ENCODE measurements at regions not wholly inside any gene's neighbourhood (a gene's known extent, or its start where the extent isn't known, plus 50 kb on each side); places are given as distances from the start of the nearest gene placed in this dataset.
A peak's percentile ranks its signal among the peaks of the same experiment; 100 is the strongest.

DNA sequence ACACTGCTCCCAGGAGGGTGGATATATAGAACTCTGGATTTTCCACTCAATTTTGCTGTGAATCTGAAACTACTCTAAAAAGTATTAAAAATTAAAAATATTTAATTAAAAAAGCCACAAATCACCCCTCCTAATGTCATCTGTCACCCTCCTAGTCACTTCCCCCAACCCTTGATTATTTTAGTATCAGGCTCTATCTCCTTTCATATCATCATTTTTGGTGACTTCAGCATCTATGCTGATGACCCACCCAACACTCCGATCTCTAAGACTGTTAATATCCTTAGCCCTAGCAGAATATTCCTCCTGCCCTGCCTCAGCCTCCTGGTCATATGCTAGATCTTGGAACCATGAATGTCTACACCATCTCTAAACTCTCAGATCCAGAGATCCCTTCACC, 128.3 kb upstream of the SLC1A4 start:
- DNase-seq: no peak
- WGBS, 2 donors: 85 to 95% methylated on average over 1 of the region's 1 CpG
- peaks cover 0 to 54% (median 48%) of the 10 kb centered on the region in 4 donors for H3K4me1 ChIP-seq
- intact Hi-C loops (cut with DNase I): no loop called here
- no peak for TF ChIP-seq POLR2A (IDR thresholded peaks at IDR 0.05)
- no peaks in the 10 kb centered on the region for H3K9me3 ChIP-seq
- peak overlapping the region; percentile 91 to 97 (median 96) for H3K27ac ChIP-seq
- no peaks in the 10 kb centered on the region for H3K27me3 ChIP-seq
- H3K4me3 ChIP-seq: no peak overlapping the region
- H3K36me3 ChIP-seq: no peaks in the 10 kb centered on the region

GRCh38 chr2:64861452-64862397, 127.5 kb upstream of the SLC1A4 start:
- Histone ChIP-seq H3K9me3 (no peaks in the 10 kb centered on the region), H3K4me1 (peaks cover 0 to 54% (median 47%) of the 10 kb centered on the region in 4 donors), H3K4me3 (no peak overlapping the region), H3K27ac (peak overlapping the region; percentile 91 to 97 (median 96)), H3K36me3 (no peaks in the 10 kb centered on the region), H3K27me3 (no peaks in the 10 kb centered on the region)
- DNase-seq: no peak
- TF ChIP-seq POLR2AphosphoS5 (IDR thresholded peaks at IDR 0.05) (no peak), POLR2A (IDR thresholded peaks at IDR 0.05) (no peak)
- 70 to 73% methylated on average over 7 of the region's 7 CpGs for WGBS, 2 donors
- intact Hi-C loops (cut with DNase I): no loop called here

GRCh38 chr2:64862623-64863022, 126.6 kb upstream of the SLC1A4 start:
- DNase-seq: no peak
- Histone ChIP-seq H3K27ac (no peak overlapping the region), H3K9me3 (no peaks in the 10 kb centered on the region), H3K4me3 (no peak overlapping the region), H3K4me1 (peaks cover 0 to 46% (median 41%) of the 10 kb centered on the region in 4 donors), H3K27me3 (no peaks in the 10 kb centered on the region), H3K36me3 (no peaks in the 10 kb centered on the region)
- TF ChIP-seq POLR2A (IDR thresholded peaks at IDR 0.05) (no peak), EP300 (IDR thresholded peaks at IDR 0.05) (no peak), CTCF (IDR thresholded peaks at IDR 0.05) (no peak), POLR2AphosphoS5 (IDR thresholded peaks at IDR 0.05) (no peak)
- 70 to 76% methylated on average over 1 of the region's 1 CpG for WGBS, 2 donors
- intact Hi-C loops (cut with DNase I): no loop called here

- H3K4me3 ChIP-seq: no peak overlapping the region
- H3K4me1 ChIP-seq: peaks cover 0 to 40% (median 34%) of the 10 kb centered on the region in 4 donors
- TF ChIP-seq EP300 (IDR thresholded peaks at IDR 0.05) (no peak), POLR2AphosphoS5 (IDR thresholded peaks at IDR 0.05) (no peak), CTCF (IDR thresholded peaks at IDR 0.05) (no peak)
- intact Hi-C loops (cut with DNase I): no loop called here
- no peaks in the 10 kb centered on the region for H3K36me3 ChIP-seq
- peak overlapping the region in 1 of 4 donors; percentile 88 for H3K27ac ChIP-seq
- H3K9me3 ChIP-seq: no peaks in the 10 kb centered on the region
- no peaks in the 10 kb centered on the region for H3K27me3 ChIP-seq
- 69 to 90% methylated on average over 4 of the region's 4 CpGs for WGBS, 2 donors
- DNase-seq: no peak
These were observed 125.9 kb upstream of the SLC1A4 start for GRCh38 chr2:64863097-64863820.

GRCh38 chr2:64865073-64865830, 123.9 kb upstream of the SLC1A4 start:
- 1% methylated on average over 67 of the region's 67 CpGs for WGBS, 2 donors
- intact Hi-C loops (cut with DNase I): loop anchor here (1.0 to 2.0 kb wide), 5 partner anchors 114 to 340 kb away; partner anchors contain the start of gene AFTPH
- TF ChIP-seq POLR2AphosphoS5 (IDR thresholded peaks at IDR 0.05): peak in 2 of 4 donors; percentile 38 to 44
- no peak for TF ChIP-seq EP300 (IDR thresholded peaks at IDR 0.05)
- TF ChIP-seq POLR2A (IDR thresholded peaks at IDR 0.05): no peak
- peak in 2 of 4 experiments; percentile 24 to 67 for TF ChIP-seq CTCF (IDR thresholded peaks at IDR 0.05)

More at GRCh38 chr2:64865073-64865830, 123.9 kb upstream of the SLC1A4 start:
- Histone ChIP-seq H3K36me3 (no peaks in the 10 kb centered on the region), H3K4me1 (peaks cover 0 to 20% (median 15%) of the 10 kb centered on the region in 4 donors), H3K27me3 (no peaks in the 10 kb centered on the region), H3K27ac (peak overlapping the region; percentile 86 to 93 (median 90)), H3K9me3 (no peaks in the 10 kb centered on the region), H3K4me3 (peak overlapping the region; percentile 60 to 67 (median 64))
- peak; percentile 84 for DNase-seq

Measured in sigmoid colon (tissue), 6 donors.